ENCODE measurements at regions not wholly inside any gene's neighbourhood (a gene's known extent, or its start where the extent isn't known, plus 50 kb on each side); places are given as distances from the start of the nearest gene placed in this dataset.

GRCh38 chr7:67683628-67684027 is 687.0 kb downstream of the TYW1 start:
- DNase-seq (ENCODE audit: low read depth), result no peak

GRCh38 chr7:67690700-67691099 is 694.1 kb downstream of the TYW1 start:
- no peak for DNase-seq (ENCODE audit: low read depth)

- no peak for DNase-seq (ENCODE audit: low read depth)
These were observed 695.8 kb downstream of the TYW1 start for GRCh38 chr7:67692425-67692824.

- DNase-seq (ENCODE audit: low read depth), result no peak
These were observed 699.5 kb downstream of the TYW1 start for GRCh38 chr7:67696124-67696523.

- no peak for DNase-seq (ENCODE audit: low read depth)
These were observed 700.2 kb downstream of the TYW1 start for GRCh38 chr7:67696878-67697277.

- no peak for DNase-seq (ENCODE audit: low read depth)
These were observed 701.7 kb downstream of the TYW1 start for GRCh38 chr7:67698354-67698753.

- DNase-seq (ENCODE audit: low read depth), result no peak
These were observed 709.2 kb downstream of the TYW1 start for GRCh38 chr7:67705850-67706249.

- DNase-seq (ENCODE audit: low read depth), result no peak
These were observed 715.1 kb downstream of the TYW1 start for GRCh38 chr7:67711706-67712105.

- no peak for DNase-seq (ENCODE audit: low read depth)
These were observed 716.9 kb downstream of the TYW1 start for GRCh38 chr7:67713451-67714056.

GRCh38 chr7:67716729-67717128 is 720.1 kb downstream of the TYW1 start:
- DNase-seq (ENCODE audit: low read depth), result no peak

GRCh38 chr7:67723591-67723990 is 727.0 kb downstream of the TYW1 start:
- DNase-seq (ENCODE audit: low read depth), result no peak

GRCh38 chr7:67724435-67724834 is 727.8 kb downstream of the TYW1 start:
- DNase-seq (ENCODE audit: low read depth), result no peak

GRCh38 chr7:67724955-67725354 is 728.3 kb downstream of the TYW1 start:
- no peak for DNase-seq (ENCODE audit: low read depth)

- DNase-seq (ENCODE audit: low read depth), result no peak
These were observed 728.8 kb downstream of the TYW1 start for GRCh38 chr7:67725423-67725822.

- DNase-seq (ENCODE audit: low read depth), result no peak
These were observed 733.1 kb downstream of the TYW1 start for GRCh38 chr7:67729771-67730170.

- no peak for DNase-seq (ENCODE audit: low read depth)
These were observed 735.1 kb downstream of the TYW1 start for GRCh38 chr7:67731704-67732103.

- DNase-seq (ENCODE audit: low read depth), result no peak
These were observed 736.3 kb downstream of the TYW1 start for GRCh38 chr7:67732898-67733297.

GRCh38 chr7:67738145-67738544 is 741.5 kb downstream of the TYW1 start:
- DNase-seq (ENCODE audit: low read depth), result no peak

GRCh38 chr7:67738958-67739357 is 742.3 kb downstream of the TYW1 start:
- DNase-seq (ENCODE audit: low read depth), result peak; percentile 26

- no peak for DNase-seq (ENCODE audit: low read depth)
These were observed 746.9 kb downstream of the TYW1 start for GRCh38 chr7:67743501-67743900.

GRCh38 chr7:67752227-67752626 is 755.6 kb downstream of the TYW1 start:
- no peak for DNase-seq (ENCODE audit: low read depth)

- DNase-seq (ENCODE audit: low read depth), result no peak
These were observed 757.3 kb downstream of the TYW1 start for GRCh38 chr7:67753891-67754290.

GRCh38 chr7:67754651-67755050 is 758.0 kb downstream of the TYW1 start:
- no peak for DNase-seq (ENCODE audit: low read depth)

- no peak for DNase-seq (ENCODE audit: low read depth)
These were observed 761.9 kb downstream of the TYW1 start for GRCh38 chr7:67758551-67758950.

GRCh38 chr7:67760971-67761370 is 764.3 kb downstream of the TYW1 start:
- DNase-seq (ENCODE audit: low read depth), result no peak
